H1 (cell line): ENCODE measurements at regions not wholly inside any gene's neighbourhood (a gene's known extent, or its start where the extent isn't known, plus 50 kb on each side); places are given as distances from the start of the nearest gene placed in this dataset.

Experiments used
- CTCF ChIA-PET: fragments of 300-600 bp; sonication (Branson Sonifier 250); formaldehyde crosslinking; loops from one replicate; lab custom pipeline; 2021; ENCODE audit not compliant: partially characterized antibody; lab: Charles Lee
- POLR2A ChIA-PET: fragments of 300-600 bp; sonication (Branson Sonifier 250); formaldehyde crosslinking; loops from one replicate; lab custom pipeline; 2021; ENCODE audit warnings: inconsistent platforms; ENCODE audit not compliant: partially characterized antibody; lab: Charles Lee
- DNase-seq, 2 experiments: peaks; one replicate each; pipeline versions ENCODE4 v3.0.0 to v3.0.0-alpha.2; 2010 to 2022; ENCODE audit warnings: low spot score in 2 of 2, low read depth in 1 of 2, mixed read lengths in 1 of 2
- FAIRE-seq: peaks from 2 replicates; lab custom pipeline; 2011; peaks lifted over from hg19 to GRCh38; lab: Jason Lieb, UNC
- H2AFZ ChIP-seq: 2 replicates; pipeline ENCODE4 v1.8.1; 2012; ENCODE audit warnings: low read length, inconsistent platforms
- H2AK5ac ChIP-seq: 2 replicates; pipeline ENCODE4 v1.6.1; 2013; ENCODE audit warnings: low read depth, low read length
- H2BK120ac ChIP-seq: replicated peaks from 2 replicates; pipeline ENCODE3; 2013; ENCODE audit warnings: low read depth, low read length, inconsistent platforms
- H2BK12ac ChIP-seq: 2 replicates; pipeline ENCODE4 v1.6.1; 2013; ENCODE audit warnings: low read depth, low read length
- H2BK15ac ChIP-seq: 2 replicates; pipeline ENCODE4 v1.6.1; 2013; ENCODE audit warnings: low read length
- H2BK20ac ChIP-seq: 2 replicates; pipeline ENCODE4 v1.6.1; 2013; ENCODE audit warnings: low read length
- H2BK5ac ChIP-seq: 2 replicates; pipeline ENCODE4 v1.6.1; 2013; ENCODE audit warnings: low read depth, low read length
- H3K14ac ChIP-seq: 2 replicates; pipeline ENCODE4 v1.6.1; 2013; ENCODE audit warnings: inconsistent platforms; ENCODE audit not compliant: insufficient read length
- H3K18ac ChIP-seq: 2 replicates; pipeline ENCODE4 v1.6.1; 2013; ENCODE audit warnings: low read length; ENCODE audit errors: extremely low read depth
- H3K23ac ChIP-seq: 2 replicates; pipeline ENCODE4 v1.6.1; 2013; ENCODE audit warnings: inconsistent platforms; ENCODE audit not compliant: insufficient read length
- H3K23me2 ChIP-seq: 2 replicates; pipeline ENCODE4 v1.6.1; 2013; ENCODE audit warnings: low read depth, low read length
- H3K27ac ChIP-seq: 2 replicates; pipeline ENCODE4 v1.6.1; 2011; ENCODE audit warnings: low read depth, low read length, inconsistent platforms
- H3K27me3 ChIP-seq, 4 experiments: replicated peaks in 1 of 4; 1 replicate in 1 of 4; 2 replicates in 3 of 4; pipeline versions ENCODE4 v1.6.1 to v1.8.1; 2011 to 2013; ENCODE audit warnings: low read length in 3 of 4, mild to moderate bottlenecking in 3 of 4, inconsistent platforms in 2 of 4, mixed read lengths in 2 of 4, moderate library complexity in 1 of 4; ENCODE audit not compliant: control insufficient read depth in 3 of 4, insufficient read depth in 3 of 4; ENCODE audit errors: extremely low read depth in 1 of 4
- H3K36me3 ChIP-seq, 4 experiments: 2 replicates each; pipeline versions ENCODE4 v1.6.1 to v1.8.1; 2011 to 2013; ENCODE audit warnings: mild to moderate bottlenecking in 4 of 4, low read length in 3 of 4, moderate library complexity in 2 of 4, control low read depth in 1 of 4, inconsistent platforms in 1 of 4; ENCODE audit not compliant: insufficient read depth in 4 of 4, control insufficient read depth in 2 of 4
- H3K4ac ChIP-seq: replicated peaks from 2 replicates; pipeline ENCODE3; 2013; ENCODE audit warnings: low read length, low read depth, mixed read lengths, inconsistent platforms; ENCODE audit not compliant: insufficient read length
- H3K4me1 ChIP-seq, 4 experiments: replicated peaks in 1 of 4; 1 replicate in 1 of 4; 2 replicates in 3 of 4; pipeline versions ENCODE4 v1.6.1 to v1.8.1; 2011 to 2013; ENCODE audit warnings: low read length in 3 of 4, inconsistent platforms in 2 of 4, mixed read lengths in 1 of 4; ENCODE audit not compliant: insufficient read depth in 4 of 4, control insufficient read depth in 3 of 4
- H3K4me2 ChIP-seq, 2 experiments: 2 replicates each; pipeline versions ENCODE4 v1.6.1 to v1.8.1; 2011 to 2013; ENCODE audit warnings: low read depth in 2 of 2, low read length in 2 of 2, control low read depth in 1 of 2, inconsistent platforms in 1 of 2, mild to moderate bottlenecking in 1 of 2; ENCODE audit not compliant: insufficient read depth in 1 of 2
- H3K4me3 ChIP-seq, 4 experiments: fragments of 200-600, 300-600 bp in 1 of 4; sonication (generic), shearing (Covaris generic), sonication (Bioruptor Twin) in 1 of 4; 2 replicates each; pipeline versions ENCODE4 v1.5.1 to v1.8.1; 2011 to 2016; ENCODE audit warnings: low read length in 4 of 4, low read depth in 3 of 4, control low read depth in 2 of 4, inconsistent platforms in 2 of 4, mild to moderate bottlenecking in 2 of 4, mixed read lengths in 1 of 4, moderate library complexity in 1 of 4; ENCODE audit not compliant: insufficient read depth in 2 of 4; ENCODE audit errors: extremely low read depth in 1 of 4
- H3K56ac ChIP-seq: replicated peaks from 2 replicates; pipeline ENCODE3; 2013; ENCODE audit warnings: low read depth, mild to moderate bottlenecking, mixed read lengths, low read length, inconsistent platforms; ENCODE audit not compliant: insufficient read length
- H3K79me1 ChIP-seq: 2 replicates; pipeline ENCODE4 v1.6.1; 2013; ENCODE audit warnings: low read depth, low read length, control low read depth
- H3K79me2 ChIP-seq, 2 experiments: 2 replicates each; pipeline versions ENCODE4 v1.6.1 to v1.8.1; 2012 to 2013; ENCODE audit warnings: low read length in 2 of 2, mild to moderate bottlenecking in 2 of 2, inconsistent platforms in 1 of 2; ENCODE audit not compliant: insufficient read depth in 2 of 2, control insufficient read depth in 1 of 2
- H3K9ac ChIP-seq, 4 experiments: replicated peaks in 1 of 4; 1 replicate in 1 of 4; 2 replicates in 3 of 4; pipeline versions ENCODE4 v1.6.1 to v1.8.1; 2011 to 2013; ENCODE audit warnings: low read depth in 3 of 4, low read length in 3 of 4, control low read depth in 2 of 4, mild to moderate bottlenecking in 2 of 4, moderate library complexity in 2 of 4, inconsistent platforms in 1 of 4; ENCODE audit errors: extremely low read depth in 1 of 4
- H3K9me3 ChIP-seq, 2 experiments: 2 replicates each; pipeline versions ENCODE4 v1.6.1 to v1.8.1; 2012 to 2013; ENCODE audit warnings: mild to moderate bottlenecking in 2 of 2, moderate library complexity in 2 of 2, control low read depth in 1 of 2, inconsistent platforms in 1 of 2, low read depth in 1 of 2, low read length in 1 of 2, mixed read lengths in 1 of 2; ENCODE audit not compliant: insufficient read depth in 2 of 2
- H4K20me1 ChIP-seq, 2 experiments: replicated peaks in 1 of 2; 2 replicates each; pipeline versions ENCODE3 to v1.8.1; 2011 to 2013; ENCODE audit warnings: inconsistent platforms in 2 of 2, low read length in 2 of 2, mild to moderate bottlenecking in 1 of 2; ENCODE audit not compliant: insufficient read depth in 2 of 2, control insufficient read depth in 1 of 2
- H4K5ac ChIP-seq: 2 replicates; pipeline ENCODE4 v1.6.1; 2013; ENCODE audit warnings: low read length, low read depth, mixed read lengths, inconsistent platforms; ENCODE audit not compliant: insufficient read length
- H4K8ac ChIP-seq: 2 replicates; pipeline ENCODE4 v1.8.0; 2013; ENCODE audit warnings: mild to moderate bottlenecking, moderate library complexity, low read length, inconsistent platforms; ENCODE audit not compliant: insufficient read depth; ENCODE audit errors: extremely low read depth
- H4K91ac ChIP-seq: replicated peaks from 2 replicates; pipeline ENCODE3; 2013; ENCODE audit warnings: low read length, mixed read lengths, inconsistent platforms; ENCODE audit not compliant: insufficient read length
- BACH1 ChIP-seq: IDR thresholded peaks from 2 replicates; pipeline ENCODE4 v1.6.1; 2012; ENCODE audit warnings: low read length, improper control_type of control experiment
- CHD1 ChIP-seq: IDR thresholded peaks from 2 replicates; pipeline ENCODE4 v1.6.1; 2012; ENCODE audit warnings: low read depth, low read length, improper control_type of control experiment
- CTBP2 ChIP-seq: IDR thresholded peaks from 2 replicates; pipeline ENCODE4 v1.7.0; 2011; ENCODE audit warnings: borderline replicate concordance, mild to moderate bottlenecking, moderate library complexity, mixed read lengths, low read length; ENCODE audit not compliant: insufficient read depth, insufficient read length
- GTF2F1 ChIP-seq: IDR thresholded peaks from 2 replicates; pipeline ENCODE4 v1.6.1; 2012; ENCODE audit warnings: low read depth, low read length, improper control_type of control experiment, borderline replicate concordance
- HDAC2 ChIP-seq, 2 experiments: fragments of 300-600 bp in 1 of 2; sonication (generic) in 1 of 2; IDR thresholded peaks; 2 replicates each; pipeline ENCODE4 v1.6.1; 2011 to 2012; ENCODE audit warnings: low read depth in 2 of 2, low read length in 2 of 2, mild to moderate bottlenecking in 2 of 2, moderate library complexity in 2 of 2, borderline replicate concordance in 1 of 2, inconsistent platforms in 1 of 2
- HDAC6 ChIP-seq: IDR thresholded peaks from one replicate; pipeline ENCODE4 v1.7.1; 2012; ENCODE audit warnings: low read depth, mild to moderate bottlenecking, inconsistent platforms, low read length, moderate library complexity
- KDM4A ChIP-seq: IDR thresholded peaks from one replicate; pipeline ENCODE4 v1.7.1; 2012; ENCODE audit warnings: low read depth, mild to moderate bottlenecking, moderate library complexity, low read length, inconsistent platforms; ENCODE audit not compliant: severe bottlenecking
- POU5F1 ChIP-seq: IDR thresholded peaks from 2 replicates; pipeline ENCODE4 v1.6.1; 2011; ENCODE audit warnings: low read depth, mild to moderate bottlenecking, low read length, moderate library complexity
- RBBP5 ChIP-seq: IDR thresholded peaks from 2 replicates; pipeline ENCODE4 v1.7.1; 2012; ENCODE audit warnings: low read depth, mild to moderate bottlenecking, inconsistent platforms, low read length, moderate library complexity, borderline replicate concordance
- RNF2 ChIP-seq: fragments of 200-900, 300-1000 bp; sonication (generic); IDR thresholded peaks from 2 replicates; pipeline ENCODE4 v1.7.1; 2016; ENCODE audit warnings: borderline replicate concordance, low read depth, mild to moderate bottlenecking, antibody characterized with exemption, low read length; ENCODE audit not compliant: poor library complexity, severe bottlenecking; ENCODE audit errors: missing control alignments
- RXRA ChIP-seq: IDR thresholded peaks from 2 replicates; pipeline ENCODE4 v1.6.1; 2011; ENCODE audit warnings: low read depth, mild to moderate bottlenecking, low read length, moderate library complexity; ENCODE audit not compliant: insufficient read depth
- SAP30 ChIP-seq: fragments of 300-600 bp; sonication (generic); IDR thresholded peaks from 2 replicates; pipeline ENCODE4 v1.7.1; 2012; ENCODE audit warnings: low read length, moderate library complexity, mild to moderate bottlenecking, inconsistent platforms; ENCODE audit not compliant: insufficient read depth, insufficient replicate concordance
- SP2 ChIP-seq: IDR thresholded peaks from 2 replicates; pipeline ENCODE4 v1.6.1; 2012; ENCODE audit warnings: mild to moderate bottlenecking, low read length, inconsistent platforms
- TEAD4 ChIP-seq: IDR thresholded peaks from 2 replicates; pipeline ENCODE4 v1.6.1; 2012; ENCODE audit warnings: low read depth, low read length, inconsistent platforms, mixed read lengths
- YY1 ChIP-seq: IDR thresholded peaks from 2 replicates; pipeline ENCODE4 v1.6.1; 2011; ENCODE audit warnings: low read depth, mild to moderate bottlenecking, low read length
- WGBS, 2 experiments: shearing (Covaris generic) in 1 of 2; methylation state at CpG; one replicate each; pipeline versions ENCODE4 v1.1.6 to v1.1.7; 2013 to 2015; ENCODE audit warnings: low lambda C conversion rate in 2 of 2, mixed read lengths in 2 of 2, inconsistent platforms in 1 of 2, low coverage in 1 of 2, missing lambda C conversion rate in 1 of 2; ENCODE audit not compliant: insufficient replicate concordance in 2 of 2, insufficient coverage in 1 of 2, insufficient read length in 1 of 2; ENCODE audit errors: extremely low coverage in 1 of 2, missing lambda C conversion rate in 1 of 2; 5-methylcytosine and 5-hydroxymethylcytosine counted together

- H4K8ac ChIP-seq: no peak overlapping the region
- H3K56ac ChIP-seq: no peak overlapping the region
- H2BK12ac ChIP-seq: no peak overlapping the region
- H3K14ac ChIP-seq: no peak overlapping the region
- H3K4me2 ChIP-seq: no peak overlapping the region
- H3K23me2 ChIP-seq: no peaks in the 10 kb centered on the region
- H4K20me1 ChIP-seq: no peaks in the 10 kb centered on the region
- no peak overlapping the region for H3K23ac ChIP-seq
- H2BK15ac ChIP-seq: no peak overlapping the region
- H3K18ac ChIP-seq: no peak overlapping the region
- H3K79me2 ChIP-seq: no peaks in the 10 kb centered on the region
- FAIRE-seq (no peak), DNase-seq (no peak)
- no peak overlapping the region for H3K4ac ChIP-seq
- H3K27me3 ChIP-seq: no peaks in the 10 kb centered on the region
- POLR2A ChIA-PET: no interaction called here
- H2BK5ac ChIP-seq: no peak overlapping the region
- H2BK20ac ChIP-seq: no peak overlapping the region
- no peak overlapping the region for H3K27ac ChIP-seq
- CTCF ChIA-PET: interaction anchor here (1.2 to 1.3 kb wide), 3 partner anchors 11 to 36 kb away, joined by 3 to 4 read pairs (median 3); no protein-coding TSS in a partner anchor
- H3K79me1 ChIP-seq: no peaks in the 10 kb centered on the region
- H4K5ac ChIP-seq: no peak overlapping the region
- H3K9ac ChIP-seq: no peak overlapping the region
- no peak overlapping the region for H3K4me3 ChIP-seq
- no peak overlapping the region for H2AK5ac ChIP-seq
- no peak overlapping the region for H2AFZ ChIP-seq
- H2BK120ac ChIP-seq: no peak overlapping the region
- no peaks in the 10 kb centered on the region for H3K36me3 ChIP-seq
- no peaks in the 10 kb centered on the region for H3K4me1 ChIP-seq
- no peaks in the 10 kb centered on the region for H3K9me3 ChIP-seq
- H4K91ac ChIP-seq: no peak overlapping the region
- 68% methylated on average over 4 of the region's 4 CpGs; no CpG with 5 or more reads in 1 of the 2 experiments for WGBS, 2 experiments
- TF ChIP-seq SAP30 (no peak), CTBP2 (no peak), TEAD4 (no peak), HDAC2 (IDR thresholded peaks at IDR 0.05; ENCODE audit: borderline replicate concordance in 1 of 2, low read depth in 2 of 2, low read length in 2 of 2) (no peak), RBBP5 (no peak), KDM4A (no peak), CHD1 (no peak), BACH1 (no peak), YY1 (no peak), GTF2F1 (no peak), RNF2 (no peak), SP2 (no peak), RXRA (no peak), POU5F1 (no peak), HDAC6 (no peak)
Measured at GRCh38 chr2:51465326-51465725, 433.4 kb upstream of the NRXN1 start.
